Natural killer cell (primary cell): ENCODE measurements at regions not wholly inside any gene's neighbourhood (a gene's known extent, or its start where the extent isn't known, plus 50 kb on each side); places are given as distances from the start of the nearest gene placed in this dataset.

ENCODE experiments used
- ATAC-seq, 3 donors: fragments of 150-1000 bp in 2 of 3; fragments of 200-7000 bp in 1 of 3; cut with Tn5 transposase; 1 replicate in 1 of 3; 2 replicates in 2 of 3; pipeline ENCODE4 v1.10.0; 2021; ENCODE audit warnings: mild to moderate bottlenecking in 2 of 3, moderate library complexity in 2 of 3
- DNase-seq, 2 donors: peaks; one replicate each; pipeline versions ENCODE4 v3.0.0 to v3.0.0-alpha.2; 2013 to 2021; ENCODE audit warnings: mixed read lengths in 1 of 2
- H3K27ac ChIP-seq: one replicate; pipeline ENCODE4 v1.5.1; 2013; ENCODE audit warnings: mild to moderate bottlenecking, low read length
- H3K27me3 ChIP-seq: one replicate; pipeline ENCODE4 v1.6.1; 2013; ENCODE audit warnings: low read length; ENCODE audit not compliant: control insufficient read depth, insufficient read depth
- H3K36me3 ChIP-seq: one replicate; pipeline ENCODE4 v1.6.1; 2013; ENCODE audit warnings: low read length; ENCODE audit not compliant: control insufficient read depth, insufficient read depth
- H3K4me1 ChIP-seq: one replicate; pipeline ENCODE4 v1.6.1; 2013; ENCODE audit warnings: low read length; ENCODE audit not compliant: control insufficient read depth, insufficient read depth
- H3K4me3 ChIP-seq: one replicate; pipeline ENCODE4 v1.5.1; 2013; ENCODE audit warnings: low read length
- H3K9me3 ChIP-seq: one replicate; pipeline ENCODE4 v1.6.1; 2013; ENCODE audit warnings: low read length; ENCODE audit not compliant: control insufficient read depth, insufficient read depth
- H3K27ac Mint-ChIP-seq, 2 donors: one replicate each; pipeline ENCODE4 v1.8.0; 2022; ENCODE audit warnings: mild to moderate bottlenecking in 2 of 2, mixed read lengths in 2 of 2, moderate library complexity in 1 of 2
- H3K27me3 Mint-ChIP-seq, 2 donors: one replicate each; pipeline ENCODE4 v1.8.0; 2022; ENCODE audit warnings: low read depth in 2 of 2, mixed read lengths in 2 of 2
- H3K36me3 Mint-ChIP-seq: one replicate; pipeline ENCODE4 v1.8.0; 2022; ENCODE audit warnings: mixed read lengths
- H3K4me1 Mint-ChIP-seq, 2 donors: one replicate each; pipeline ENCODE4 v1.8.0; 2022; ENCODE audit warnings: mixed read lengths in 2 of 2
- H3K4me3 Mint-ChIP-seq: one replicate; pipeline ENCODE4 v1.8.0; 2022; ENCODE audit warnings: mild to moderate bottlenecking, moderate library complexity, mixed read lengths
- H3K9me3 Mint-ChIP-seq, 2 donors: one replicate each; pipeline ENCODE4 v1.8.0; 2022; ENCODE audit warnings: mixed read lengths in 2 of 2
- CTCF ChIP-seq: fragments of 200-600 bp; IDR thresholded peaks from one replicate; pipeline ENCODE4 v1.8.0; 2022; ENCODE audit warnings: antibody characterized with exemption
- WGBS: methylation state at CpG from one replicate; pipeline ENCODE4 v1.1.7; 2013; ENCODE audit warnings: missing lambda C conversion rate; ENCODE audit not compliant: insufficient coverage; 5-methylcytosine and 5-hydroxymethylcytosine counted together
- intact Hi-C: fragments of 100-400 bp; cut with micrococcal nuclease; formaldehyde crosslinking; loops from one replicate; pipeline ENCODE4 v1.14.2; 2022

DNA sequence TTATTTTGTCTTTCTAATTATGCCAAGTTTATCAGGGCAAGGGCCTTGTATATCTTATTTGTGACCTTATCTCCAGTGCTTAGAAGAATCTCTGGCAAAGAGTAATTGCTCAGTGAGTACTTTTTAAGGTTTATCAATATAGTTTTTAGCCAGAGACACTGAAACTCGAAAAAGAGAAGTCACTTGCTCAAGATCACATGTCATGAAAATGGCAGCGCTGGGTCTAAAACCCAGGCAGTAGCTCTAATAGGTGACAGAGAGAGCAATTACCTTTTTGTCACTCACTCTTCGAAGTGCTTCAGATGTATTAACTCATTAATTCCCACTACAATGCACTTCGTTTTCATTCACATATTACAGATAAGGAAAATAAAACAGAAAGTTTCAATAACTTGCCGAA, 667.5 kb downstream of the DOK5 start:
- no peak overlapping the region for H3K4me3 ChIP-seq
- H3K36me3 Mint-ChIP-seq, result no peaks in the 10 kb centered on the region
- peaks cover 5 to 8% of the 10 kb centered on the region in 2 donors for H3K9me3 Mint-ChIP-seq
- H3K4me3 Mint-ChIP-seq, result no peak overlapping the region
- TF ChIP-seq CTCF, result no peak
- intact Hi-C loops, result no loop called here
- ATAC-seq (no peak), DNase-seq (no peak)
- no peaks in the 10 kb centered on the region for H3K4me1 Mint-ChIP-seq
- no peaks in the 10 kb centered on the region for H3K4me1 ChIP-seq
- no peaks in the 10 kb centered on the region for H3K36me3 ChIP-seq
- H3K27me3 Mint-ChIP-seq, result no peaks in the 10 kb centered on the region
- no peaks in the 10 kb centered on the region for H3K27me3 ChIP-seq
- H3K27ac Mint-ChIP-seq, result no peak overlapping the region
- H3K27ac ChIP-seq, result no peak overlapping the region
- H3K9me3 ChIP-seq, result no peaks in the 10 kb centered on the region
- WGBS, result 60% methylated on average over 4 of the region's 5 CpGs

DNA sequence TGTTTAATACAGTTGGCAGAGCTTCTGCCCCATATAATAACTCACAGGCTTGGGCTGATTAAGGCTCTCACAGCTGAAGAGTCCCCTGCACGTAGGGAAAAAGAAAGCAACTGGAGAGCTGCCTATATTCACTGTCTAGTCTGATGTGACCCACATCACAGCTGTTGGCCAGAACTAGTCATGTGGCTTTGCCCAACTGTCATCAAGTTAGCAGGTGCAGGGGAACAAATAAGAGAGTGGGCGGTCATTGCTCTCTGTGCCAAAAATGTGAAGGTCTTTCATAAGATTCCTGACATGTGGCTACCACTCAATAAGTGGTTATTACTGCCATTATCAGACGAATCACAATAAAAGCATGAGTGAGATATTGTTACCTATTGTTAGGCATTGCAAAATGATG, 665.2 kb downstream of the DOK5 start:
- no peaks in the 10 kb centered on the region for H3K27me3 Mint-ChIP-seq
- H3K4me3 ChIP-seq, result no peak overlapping the region

DNA sequence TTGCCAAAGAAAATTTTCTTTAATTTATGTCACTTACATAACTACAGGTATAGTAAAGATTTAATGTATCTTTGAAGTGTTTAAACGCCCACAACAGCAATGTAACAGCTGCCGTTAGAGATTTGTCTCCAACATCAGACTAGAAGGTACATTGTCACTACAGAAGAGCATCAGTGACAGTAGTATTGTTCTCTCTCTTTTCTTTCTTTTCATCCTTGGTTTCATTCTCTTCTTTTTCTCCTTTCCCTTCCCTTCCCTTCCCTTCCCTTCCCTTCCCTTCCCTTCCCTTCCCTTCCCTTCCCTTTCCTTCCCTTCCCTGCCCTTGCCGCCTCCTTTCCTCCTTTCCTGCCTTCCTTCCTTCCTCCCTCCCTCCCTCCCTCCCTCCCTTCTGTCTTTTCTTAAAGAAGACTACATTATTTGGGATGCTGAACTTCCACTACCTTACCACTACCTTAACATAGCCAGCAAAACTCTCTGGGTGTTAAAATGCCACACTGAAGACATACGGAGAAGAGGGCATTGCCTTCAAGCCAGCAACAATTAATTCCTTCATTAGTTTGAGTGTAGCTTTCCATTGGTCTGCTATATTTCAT, 663.9 kb downstream of the DOK5 start:
- Mint-ChIP-seq H3K4me1 (no peaks in the 10 kb centered on the region), H3K27ac (no peak overlapping the region), H3K4me3 (no peak overlapping the region), H3K27me3 (no peaks in the 10 kb centered on the region), H3K9me3 (peaks cover 0 to 6% of the 10 kb centered on the region in 2 donors), H3K36me3 (no peaks in the 10 kb centered on the region)
- no peak overlapping the region for H3K4me3 ChIP-seq
- H3K27ac ChIP-seq, result no peak overlapping the region
- WGBS, result 91% methylated on average over 3 of the region's 4 CpGs
- H3K4me1 ChIP-seq, result no peaks in the 10 kb centered on the region
- no peaks in the 10 kb centered on the region for H3K36me3 ChIP-seq
- ATAC-seq, result no peak
- TF ChIP-seq CTCF, result no peak
- no peaks in the 10 kb centered on the region for H3K9me3 ChIP-seq
- no peaks in the 10 kb centered on the region for H3K27me3 ChIP-seq
- no peak for DNase-seq
- intact Hi-C loops, result no loop called here

More for the DNA sequence above, 665.2 kb downstream of the DOK5 start:
- H3K36me3 ChIP-seq, result no peaks in the 10 kb centered on the region
- TF ChIP-seq CTCF, result no peak
- H3K36me3 Mint-ChIP-seq, result no peaks in the 10 kb centered on the region
- no peak overlapping the region for H3K27ac Mint-ChIP-seq
- WGBS, result 58% methylated on average over 3 of the region's 3 CpGs
- ATAC-seq, result no peak
- no peaks in the 10 kb centered on the region for H3K4me1 Mint-ChIP-seq
- H3K4me1 ChIP-seq, result no peaks in the 10 kb centered on the region
- no peak for DNase-seq
- H3K27me3 ChIP-seq, result no peaks in the 10 kb centered on the region
- H3K9me3 Mint-ChIP-seq, result peaks cover 5 to 11% of the 10 kb centered on the region in 2 donors
- intact Hi-C loops, result no loop called here
- no peaks in the 10 kb centered on the region for H3K9me3 ChIP-seq
- no peak overlapping the region for H3K27ac ChIP-seq
- no peak overlapping the region for H3K4me3 Mint-ChIP-seq

DNA sequence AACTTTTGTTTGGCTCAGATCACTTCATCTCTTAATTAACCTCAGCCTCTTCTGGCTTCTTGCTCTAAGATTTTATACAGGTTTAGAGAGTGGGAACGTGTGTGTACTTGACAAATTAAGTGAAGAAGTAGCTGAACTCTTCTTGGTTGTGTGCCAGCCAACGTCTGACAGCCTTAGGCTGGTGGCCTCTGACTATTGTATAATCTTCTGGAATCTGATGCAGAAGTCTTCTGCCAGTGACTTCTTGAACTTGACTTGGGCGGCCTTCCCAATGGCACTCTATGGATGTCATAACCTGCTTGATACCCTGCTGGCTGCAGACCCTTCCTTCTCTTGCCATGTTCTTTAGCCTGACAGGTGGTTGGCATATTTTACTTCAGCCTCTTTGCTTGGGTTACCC, 660.5 kb downstream of the DOK5 start:
- Mint-ChIP-seq H3K36me3 (no peaks in the 10 kb centered on the region), H3K4me3 (no peak overlapping the region), H3K4me1 (no peaks in the 10 kb centered on the region), H3K27me3 (no peaks in the 10 kb centered on the region), H3K27ac (no peak overlapping the region), H3K9me3 (peaks cover 2 to 14% of the 10 kb centered on the region in 2 donors)
- H3K4me3 ChIP-seq, result no peak overlapping the region
- DNase-seq, result no peak
- no peaks in the 10 kb centered on the region for H3K27me3 ChIP-seq
- no peaks in the 10 kb centered on the region for H3K36me3 ChIP-seq
- H3K27ac ChIP-seq, result no peak overlapping the region
- no peak for ATAC-seq
- whole genome bisulfite sequencing, result 58% methylated on average over 3 of the region's 3 CpGs
- no peaks in the 10 kb centered on the region for H3K9me3 ChIP-seq
- TF ChIP-seq CTCF, result no peak
- intact Hi-C loops, result no loop called here
- H3K4me1 ChIP-seq, result no peaks in the 10 kb centered on the region
